Liver (tissue), 3 donors: ENCODE measurements at regions not wholly inside any gene's neighbourhood (a gene's known extent, or its start where the extent isn't known, plus 50 kb on each side); places are given as distances from the start of the nearest gene placed in this dataset.

Experiments used
- CTCF ChIP-seq: fragments of 150-350 bp; IDR thresholded peaks from 2 replicates; pipeline ENCODE4 v1.5.1; 2017; ENCODE audit warnings: improper control_type of control experiment, low read depth, low read length; ENCODE audit not compliant: missing input control
- EGR1 ChIP-seq, 2 donors: IDR thresholded peaks; 2 replicates each; pipeline ENCODE4 v1.6.1; 2016 to 2018; ENCODE audit warnings: antibody characterized with exemption in 2 of 2, low read depth in 2 of 2
- GABPA ChIP-seq, 2 donors: IDR thresholded peaks in 1 of 2; conservative IDR thresholded peaks in 1 of 2; 2 replicates each; pipeline ENCODE4 v1.6.1; 2016; ENCODE audit warnings: antibody characterized with exemption in 2 of 2, mild to moderate bottlenecking in 1 of 2, moderate library complexity in 1 of 2
- JUND ChIP-seq, 2 donors: IDR thresholded peaks; 2 replicates each; pipeline ENCODE4 v1.6.1; 2016; ENCODE audit warnings: antibody characterized with exemption in 2 of 2
- TAF1 ChIP-seq: conservative IDR thresholded peaks from 2 replicates; pipeline ENCODE4 v1.6.1; 2016; ENCODE audit warnings: antibody characterized with exemption, mild to moderate bottlenecking
- YY1 ChIP-seq: IDR thresholded peaks from 2 replicates; pipeline ENCODE4 v1.6.1; 2016; ENCODE audit warnings: antibody characterized with exemption, mild to moderate bottlenecking
- ZBTB33 ChIP-seq: IDR thresholded peaks from 2 replicates; pipeline ENCODE4 v1.6.1; 2016; ENCODE audit warnings: antibody characterized with exemption
- TF ChIP-seq, protein P1 (sequence below): IDR thresholded peaks from 2 replicates; pipeline ENCODE4 v1.6.1; 2016; ENCODE audit warnings: antibody characterized with exemption
- TF ChIP-seq, protein P2 (sequence below): IDR thresholded peaks from 2 replicates; pipeline ENCODE4 v1.6.1; 2016; ENCODE audit warnings: antibody characterized with exemption
- donor health status: healthy.
- donor health status: healthy.

DNA sequence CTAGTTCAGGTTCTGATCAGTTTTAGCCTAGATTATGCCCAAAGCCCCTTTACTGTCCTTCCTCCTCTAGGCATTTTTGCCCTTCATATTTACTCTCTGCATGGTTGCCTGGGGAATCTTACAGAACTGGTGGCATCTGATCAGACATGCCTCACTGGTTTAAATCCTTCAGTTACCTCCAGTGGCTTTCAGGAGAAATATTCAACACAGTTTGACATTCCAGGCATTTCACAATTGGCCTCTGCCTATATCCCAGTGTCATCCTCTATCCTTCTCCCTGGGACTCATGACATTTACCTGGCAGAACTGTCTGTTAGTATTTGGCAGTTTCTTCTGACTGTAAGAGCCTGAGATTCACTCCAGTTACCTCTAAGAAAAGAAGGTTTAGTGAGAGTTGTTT is 152.9 kb upstream of the MEIS1 start:
- TF ChIP-seq CTCF: no peak
- no peak for TF ChIP-seq GABPA (IDR thresholded peaks at IDR 0.05 in 1 of 2, conservative IDR thresholded peaks at IDR 0.05 in 1 of 2)
- TF ChIP-seq YY1: no peak
- no peak for TF ChIP-seq JUND (IDR thresholded peaks at IDR 0.05)
- TF ChIP-seq TAF1: no peak
- no peak for TF ChIP-seq ZBTB33
- TF ChIP-seq EGR1 (IDR thresholded peaks at IDR 0.05; ENCODE audit: low read depth in 2 of 2): no peak
- TF ChIP-seq, protein P1, sequence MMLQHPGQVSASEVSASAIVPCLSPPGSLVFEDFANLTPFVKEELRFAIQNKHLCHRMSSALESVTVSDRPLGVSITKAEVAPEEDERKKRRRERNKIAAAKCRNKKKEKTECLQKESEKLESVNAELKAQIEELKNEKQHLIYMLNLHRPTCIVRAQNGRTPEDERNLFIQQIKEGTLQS: no peak
- TF ChIP-seq, protein P2, sequence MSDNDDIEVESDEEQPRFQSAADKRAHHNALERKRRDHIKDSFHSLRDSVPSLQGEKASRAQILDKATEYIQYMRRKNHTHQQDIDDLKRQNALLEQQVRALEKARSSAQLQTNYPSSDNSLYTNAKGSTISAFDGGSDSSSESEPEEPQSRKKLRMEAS: no peak
